GM13977 (cell line): ENCODE measurements at regions not wholly inside any gene's neighbourhood (a gene's known extent, or its start where the extent isn't known, plus 50 kb on each side); places are given as distances from the start of the nearest gene placed in this dataset.

Experiments
- DNase-seq: peaks from one replicate; pipeline ENCODE4 v3.0.0; 2012; ENCODE audit warnings: low spot score
- CTCF ChIP-seq: IDR thresholded peaks from 2 replicates; pipeline ENCODE4 v1.5.1; 2012; ENCODE audit warnings: mild to moderate bottlenecking, control low read depth; ENCODE audit not compliant: insufficient read depth; ENCODE audit errors: extremely low read depth, missing control alignments
- in situ Hi-C: fragments of 300-500 bp; cut with MboI; formaldehyde crosslinking; loops from one replicate; pipeline ENCODE4 v1.12.0; 2022; ENCODE audit warnings: low sequenced_read_pairs, low pct_unique_long_range_greater_than_20kb, mixed read lengths, inconsistent platforms; ENCODE audit not compliant: unreplicated experiment

GRCh38 chr12:30845676-30846075 lies 80.9 kb upstream of the TSPAN11 start:
- in situ Hi-C loops = loop anchor here (25.0 kb wide), 1 partner anchor 392 kb away; no protein-coding TSS in a partner anchor
- no peak for TF ChIP-seq CTCF

GRCh38 chr12:30843211-30843610 lies 83.3 kb upstream of the TSPAN11 start:
- in situ Hi-C loops = loop anchor here (25.0 kb wide), 1 partner anchor 394 kb away; no protein-coding TSS in a partner anchor
- no peak for TF ChIP-seq CTCF
- no peak for DNase-seq

More at GRCh38 chr12:30845676-30846075, 80.9 kb upstream of the TSPAN11 start:
- DNase-seq = no peak

GRCh38 chr12:30840715-30841114 lies 85.8 kb upstream of the TSPAN11 start:
- no peak for TF ChIP-seq CTCF
- no peak for DNase-seq
- in situ Hi-C loops = loop anchor here (25.0 kb wide), 1 partner anchor 397 kb away; no protein-coding TSS in a partner anchor

GRCh38 chr12:30839643-30840220 lies 85.0 kb upstream of the CAPRIN2 start:
- in situ Hi-C loops = loop anchor here (25.0 kb wide), 1 partner anchor 398 kb away; no protein-coding TSS in a partner anchor
- no peak for TF ChIP-seq CTCF
- no peak for DNase-seq

- no peak for DNase-seq
- in situ Hi-C loops = loop anchor here (25.0 kb wide), 1 partner anchor 400 kb away; no protein-coding TSS in a partner anchor
- no peak for TF ChIP-seq CTCF
These were observed 82.8 kb upstream of the CAPRIN2 start for GRCh38 chr12:30837595-30837994.

GRCh38 chr12:30836656-30837445 lies 82.1 kb upstream of the CAPRIN2 start:
- no peak for TF ChIP-seq CTCF
- no peak for DNase-seq
- in situ Hi-C loops = loop anchor here (25.0 kb wide), 1 partner anchor 400 kb away; no protein-coding TSS in a partner anchor
